SH-SY5Y (cell line): ENCODE measurements at regions not wholly inside any gene's neighbourhood (a gene's known extent, or its start where the extent isn't known, plus 50 kb on each side); places are given as distances from the start of the nearest gene placed in this dataset.
A peak's percentile ranks its signal among the peaks of the same experiment; 100 is the strongest.

ENCODE experiments used
- GATA2 ChIP-seq: IDR thresholded peaks from 2 replicates; pipeline ENCODE4 v1.6.1; 2011; ENCODE audit warnings: mild to moderate bottlenecking, low read depth, low read length
- GATA3 ChIP-seq: IDR thresholded peaks from 2 replicates; pipeline ENCODE4 v1.6.1; 2011; ENCODE audit warnings: low read depth, mild to moderate bottlenecking, low read length, moderate library complexity

DNA sequence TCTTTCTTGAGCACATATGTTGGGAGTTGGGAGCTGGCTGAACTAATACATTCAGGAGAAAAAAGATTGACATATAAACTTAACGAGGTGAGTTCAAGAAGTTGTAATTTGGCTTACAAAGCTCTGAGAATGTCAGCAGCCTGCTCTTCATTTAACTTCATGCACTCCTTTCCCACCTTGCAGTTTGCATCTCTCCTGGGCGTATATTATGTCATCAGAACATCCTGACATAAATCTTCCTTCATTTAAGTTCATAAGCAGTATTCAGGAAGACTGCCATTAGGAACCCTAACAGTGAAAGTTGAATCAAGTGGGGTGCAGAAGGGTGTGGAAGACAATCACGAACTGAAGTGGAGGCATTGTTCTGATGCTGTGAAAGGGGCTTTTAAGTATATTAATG, 288.1 kb downstream of the ARPP21 start:
- TF ChIP-seq GATA2, result no peak
- TF ChIP-seq GATA3, result no peak

DNA sequence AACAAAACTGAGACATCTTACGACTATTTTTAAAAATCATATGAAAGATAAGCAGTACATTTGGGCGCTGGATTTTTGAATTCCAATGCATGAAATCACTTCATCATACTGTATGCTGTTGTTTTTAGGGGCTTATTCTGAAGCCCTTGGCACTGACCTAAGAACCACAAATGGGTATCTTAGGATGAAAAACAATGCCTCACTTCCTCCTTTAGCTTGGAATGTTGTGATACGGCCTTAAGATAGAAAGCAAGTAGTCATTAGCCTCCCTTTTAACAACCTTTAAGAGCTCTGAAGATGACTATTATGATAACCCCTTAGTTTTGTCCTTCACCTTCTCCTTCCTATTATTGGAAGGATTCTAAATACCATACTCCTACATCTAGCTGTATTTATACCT, 289.8 kb downstream of the ARPP21 start:
- no peak for TF ChIP-seq GATA3
- no peak for TF ChIP-seq GATA2

DNA sequence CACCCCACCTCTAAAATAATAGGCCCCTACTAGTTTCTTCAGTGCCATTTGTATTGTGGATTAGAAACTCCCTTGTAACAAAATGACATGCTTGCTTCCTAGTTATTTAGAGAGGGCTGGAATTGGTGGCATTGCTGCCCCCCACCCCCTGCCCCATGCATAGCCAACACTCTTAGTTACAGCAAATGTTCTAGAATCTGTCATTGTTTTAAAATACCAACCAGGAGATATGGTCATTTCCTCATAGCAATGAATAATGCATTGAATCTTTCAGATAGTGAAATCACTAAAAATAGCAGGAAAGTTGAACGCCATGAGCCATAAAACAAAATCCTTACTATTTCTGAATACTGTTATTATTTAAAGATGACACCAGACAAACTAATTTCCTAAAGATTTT, 292.5 kb downstream of the ARPP21 start:
- TF ChIP-seq GATA3 (no peak), GATA2 (no peak)

DNA sequence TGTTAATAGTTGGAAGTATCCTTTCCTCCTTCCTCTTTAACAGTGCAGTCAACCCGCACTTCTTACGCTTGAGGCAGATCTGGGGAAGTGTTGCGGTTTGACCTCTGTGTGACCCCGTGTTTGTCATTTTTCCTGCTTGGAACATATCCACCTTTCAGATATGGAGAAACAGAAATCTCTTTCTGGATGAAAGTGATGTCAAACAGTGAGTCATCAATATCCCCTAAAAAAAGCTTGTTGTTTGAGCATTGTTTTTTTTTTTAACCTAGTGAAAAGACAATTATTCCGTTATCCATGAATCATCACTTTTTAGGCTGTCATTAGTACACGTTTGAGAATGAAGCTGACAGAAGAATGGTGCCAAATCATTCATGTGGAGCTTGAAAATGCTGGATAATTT, 293.7 kb downstream of the ARPP21 start:
- no peak for TF ChIP-seq GATA3
- no peak for TF ChIP-seq GATA2

DNA sequence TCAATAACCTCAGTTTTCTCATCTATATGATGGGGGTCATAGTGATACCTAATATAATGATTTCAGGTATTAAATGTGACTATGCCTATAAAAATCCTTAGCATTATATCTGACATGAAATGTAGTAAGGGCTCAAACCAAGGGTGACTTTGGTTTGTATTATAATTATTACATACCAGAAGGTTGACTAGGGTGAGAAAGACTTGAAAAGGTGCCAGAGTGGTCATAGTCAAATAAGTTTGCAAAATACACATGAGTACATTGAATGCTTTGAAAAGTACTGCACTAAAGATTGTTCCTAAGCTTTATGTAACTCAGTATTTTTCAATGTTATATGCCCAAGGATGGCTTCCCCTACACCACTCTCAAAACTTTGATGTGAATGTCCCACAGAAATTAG, 297.2 kb downstream of the ARPP21 start:
- no peak for TF ChIP-seq GATA3
- no peak for TF ChIP-seq GATA2

DNA sequence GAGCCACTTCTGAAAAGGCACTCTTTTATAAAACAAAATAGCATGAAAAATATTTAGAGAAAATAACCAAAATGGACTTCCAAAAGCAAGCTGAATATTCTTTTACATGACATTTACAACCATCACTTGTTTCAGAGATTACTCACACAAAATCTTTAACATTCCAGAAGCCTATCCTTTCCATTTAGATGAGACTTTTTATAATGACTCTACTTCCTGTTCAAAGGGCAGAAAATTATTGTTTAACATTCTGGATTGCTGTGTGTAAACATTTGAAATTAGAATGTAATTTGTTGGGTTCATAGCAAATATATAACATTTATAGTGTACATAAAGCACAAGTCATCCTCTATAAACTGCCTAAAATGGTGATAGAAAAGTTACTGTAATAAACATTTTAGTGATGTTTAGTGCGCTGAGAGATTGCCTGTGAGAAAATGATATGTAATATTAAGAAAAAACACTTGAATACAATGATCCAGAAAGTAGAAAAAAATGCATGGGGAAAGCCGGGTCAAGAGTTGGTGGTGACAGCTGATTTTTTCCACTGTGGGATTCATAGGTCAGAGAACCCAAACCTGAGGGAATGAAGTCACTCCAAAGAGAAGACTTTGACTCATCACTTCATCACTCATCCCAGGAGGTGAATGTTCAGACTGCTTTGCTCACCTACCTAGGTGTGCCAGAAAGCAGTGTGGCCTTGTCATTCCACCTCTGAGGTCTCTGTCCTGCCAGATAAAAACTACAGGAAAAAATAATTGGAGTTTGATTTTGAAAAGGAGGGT, 305.8 kb downstream of the ARPP21 start:
- TF ChIP-seq GATA3, result no peak

DNA sequence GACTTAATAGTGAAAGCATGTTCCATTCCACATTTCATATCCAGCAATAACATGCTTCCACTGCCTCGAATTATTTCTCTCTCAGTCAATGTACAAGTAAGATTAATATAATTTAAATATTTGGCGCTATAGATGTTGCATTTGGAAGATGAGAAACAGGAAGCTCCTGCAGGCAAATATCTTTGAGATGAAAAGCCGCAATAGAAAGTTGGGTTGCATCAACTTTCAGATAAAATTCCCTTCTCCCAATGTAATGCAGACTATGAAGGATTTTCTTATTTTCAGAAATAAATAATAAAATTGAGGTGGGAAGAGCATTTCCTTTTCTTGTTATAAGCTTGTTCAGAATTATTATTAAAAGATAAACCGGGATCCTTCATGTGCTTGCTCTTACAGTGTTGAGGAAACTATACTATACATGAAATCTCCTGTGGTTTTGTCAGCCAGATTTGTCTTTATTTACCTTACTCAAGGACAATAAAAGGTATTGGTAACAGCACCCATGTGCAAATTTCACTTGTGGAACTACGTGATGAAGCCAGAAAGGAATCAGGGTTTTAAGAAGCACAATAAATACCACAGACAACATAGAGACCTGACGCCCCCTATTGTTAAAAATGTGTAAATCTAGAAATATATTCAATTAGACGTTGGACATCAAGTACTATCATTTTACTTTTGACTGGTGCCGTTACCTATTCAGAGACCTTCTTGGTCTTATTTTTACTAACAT, 307.0 kb downstream of the ARPP21 start:
- TF ChIP-seq GATA2, result no peak
- no peak for TF ChIP-seq GATA3

DNA sequence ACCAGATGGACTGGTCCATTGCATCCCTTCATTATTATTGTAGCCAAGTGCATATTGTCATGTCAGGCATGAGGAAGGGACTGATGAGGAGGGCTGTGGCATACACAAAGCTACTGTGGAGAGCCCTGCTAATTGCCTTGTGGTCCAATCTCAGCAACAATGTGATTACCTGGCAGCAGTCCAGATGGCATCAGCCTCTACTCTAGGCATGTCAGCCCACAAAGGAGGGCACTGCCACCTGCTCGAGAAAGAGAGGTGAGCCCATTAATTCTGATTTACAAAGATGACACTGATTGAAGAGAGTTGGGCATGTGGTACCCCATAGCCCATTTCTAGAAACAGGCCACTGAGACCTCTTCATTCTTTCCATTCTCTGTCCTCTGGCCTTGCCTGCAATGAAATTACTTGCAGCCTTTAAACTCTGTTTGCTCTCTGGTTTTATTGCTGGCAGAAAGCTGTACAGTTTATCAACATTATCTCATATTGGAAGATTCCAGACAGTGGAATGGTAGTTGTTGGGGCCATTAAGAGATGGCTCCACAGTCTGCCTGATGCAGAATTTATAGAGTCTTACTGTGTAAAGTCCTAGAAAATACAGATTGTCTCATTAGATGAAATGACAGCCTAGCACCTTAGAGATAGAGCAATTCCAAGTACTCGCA, 307.7 kb downstream of the ARPP21 start:
- TF ChIP-seq GATA2 (peak; percentile 37; the same call in 1 of the 2 replicates), GATA3 (no peak)

DNA sequence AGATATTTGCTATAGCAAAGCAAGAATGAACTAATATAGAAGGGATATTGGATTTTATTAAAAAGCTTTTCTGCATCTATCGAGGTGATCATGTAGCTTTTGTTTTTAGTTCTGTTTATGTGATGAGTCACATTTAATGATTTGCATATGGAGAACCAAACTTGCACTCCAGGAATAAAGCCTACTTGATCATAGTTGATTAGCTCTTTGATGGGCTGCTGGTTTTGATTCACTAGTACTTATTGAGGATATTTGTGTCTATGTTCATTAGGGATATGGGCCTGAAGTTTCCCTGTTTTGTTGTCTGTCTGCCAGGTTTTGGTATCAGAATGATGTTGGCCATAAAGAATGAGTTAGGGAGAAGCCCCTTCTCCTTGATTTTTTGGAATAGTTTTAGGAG, 310.7 kb downstream of the ARPP21 start:
- TF ChIP-seq GATA2, result no peak
- TF ChIP-seq GATA3, result no peak

DNA sequence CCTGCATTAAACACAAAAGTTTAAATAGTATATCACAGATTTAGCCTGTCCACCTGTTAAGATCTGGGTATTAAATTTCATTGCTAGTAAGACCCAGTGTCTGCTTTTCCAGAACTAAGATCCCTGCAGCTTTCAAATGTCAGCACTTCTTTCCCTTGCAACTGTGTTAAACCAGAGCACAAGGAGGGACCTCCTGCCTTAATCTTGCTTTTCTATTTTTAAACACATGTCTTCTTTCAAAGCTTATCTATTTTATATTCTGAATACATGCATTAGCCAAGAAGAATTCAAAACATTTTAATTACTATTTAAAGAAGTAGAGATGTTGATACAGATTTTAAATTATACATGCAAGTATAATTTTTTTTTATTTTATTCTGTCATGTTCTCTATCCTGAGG, 315.1 kb downstream of the ARPP21 start:
- no peak for TF ChIP-seq GATA2
- TF ChIP-seq GATA3, result no peak

DNA sequence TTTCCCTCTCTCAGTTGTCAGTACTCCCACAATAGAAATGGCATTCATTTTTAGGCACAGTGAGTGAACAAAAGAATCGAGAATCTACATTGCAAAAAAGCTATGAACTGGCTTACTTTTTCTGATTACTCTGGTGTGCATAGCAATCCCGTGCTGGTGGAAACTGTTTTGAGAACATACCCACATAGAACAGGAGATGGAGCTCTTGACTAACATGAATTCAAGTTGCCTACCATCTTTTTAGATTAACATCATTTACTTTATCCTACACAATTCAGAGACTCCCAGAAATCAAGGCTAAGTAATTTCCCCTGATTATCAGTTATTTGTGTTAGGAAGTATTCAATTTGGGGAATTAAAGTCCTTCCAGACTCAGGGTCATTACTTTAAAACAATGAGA, 326.6 kb downstream of the ARPP21 start:
- no peak for TF ChIP-seq GATA3
- TF ChIP-seq GATA2, result no peak

DNA sequence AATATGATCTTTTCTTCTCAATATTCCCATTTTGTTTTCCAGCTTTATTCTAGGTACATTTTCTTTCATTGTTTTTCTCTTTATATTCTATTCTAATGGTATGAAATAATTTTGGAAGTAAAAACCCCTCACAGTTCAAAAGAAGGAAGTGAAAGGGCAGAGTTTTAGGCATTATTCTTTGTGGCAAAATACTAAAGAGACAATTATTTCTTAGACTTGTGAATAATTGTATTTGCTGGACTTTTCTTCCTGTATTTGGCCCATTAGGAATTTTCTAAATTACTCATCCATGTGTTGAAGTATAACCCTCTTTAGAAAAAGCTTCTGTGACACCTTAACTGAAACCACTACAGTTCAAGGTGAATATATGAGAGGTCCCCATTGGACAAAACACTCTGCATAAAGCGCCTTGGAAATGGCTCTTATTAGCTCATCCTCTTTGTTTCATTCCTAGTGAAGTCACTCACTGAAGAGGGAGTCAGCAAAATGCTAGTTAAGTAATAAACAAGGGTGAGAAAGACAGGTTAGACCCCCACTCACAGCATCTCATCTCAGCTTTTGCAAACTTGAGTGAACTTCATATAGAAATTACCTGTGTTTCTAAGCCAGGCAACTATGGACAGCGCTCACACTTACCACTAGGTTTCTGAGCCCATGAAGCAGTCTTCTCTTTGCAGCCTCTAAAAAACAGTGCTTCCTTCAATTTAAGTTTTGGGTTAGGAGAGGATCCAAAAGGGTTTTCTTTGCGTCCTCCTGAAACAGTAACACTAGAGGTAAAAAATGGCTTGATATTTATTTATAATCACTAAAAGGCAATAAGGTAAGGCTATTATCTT, 327.5 kb downstream of the ARPP21 start:
- TF ChIP-seq GATA3 (no peak), GATA2 (no peak)

DNA sequence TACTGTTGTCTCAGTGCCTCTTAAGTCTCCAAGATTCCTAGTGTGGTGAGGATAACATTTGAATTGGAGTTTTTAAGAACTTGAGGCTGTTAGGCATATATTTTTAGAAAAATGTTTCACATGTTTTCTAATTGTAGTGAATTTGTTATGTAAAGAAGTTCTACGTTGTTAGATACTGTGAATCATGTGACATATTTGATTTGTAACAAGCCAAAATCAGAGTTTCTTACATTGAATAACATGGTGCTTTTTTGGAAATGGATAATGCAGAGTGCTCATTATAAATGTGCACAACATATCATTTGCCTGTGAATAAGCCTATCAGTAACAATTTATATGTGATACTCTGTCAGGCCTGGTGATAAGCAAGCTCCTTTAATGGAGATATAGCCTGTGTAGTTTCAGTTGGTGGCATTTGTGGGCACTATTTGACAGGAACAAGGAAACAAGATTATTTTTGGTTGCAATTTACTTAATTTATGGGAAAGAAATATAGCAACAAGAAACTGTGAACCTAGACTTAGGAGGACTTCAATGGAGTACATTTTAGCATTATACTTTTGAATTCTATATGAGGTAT, 328.8 kb downstream of the ARPP21 start:
- TF ChIP-seq GATA3 (no peak), GATA2 (no peak; the same call in 1 of the 2 replicates)
